SK-N-SH (cell line): ENCODE measurements at regions not wholly inside any gene's neighbourhood (a gene's known extent, or its start where the extent isn't known, plus 50 kb on each side); places are given as distances from the start of the nearest gene placed in this dataset.

Experiments used
- CTCF ChIA-PET: fragments of 300-600, 350-600 bp; formaldehyde crosslinking; extraction: SDS; loops from one replicate; lab custom pipeline; 2021; lab: Yijun Ruan, JAX
- POLR2A ChIA-PET: fragments of 350-600 bp; sonication (Branson Sonifier 250); formaldehyde crosslinking; extraction: SDS; loops from one replicate; lab custom pipeline; 2020; ENCODE audit warnings: antibody characterized with exemption, inconsistent platforms; lab: Yijun Ruan, JAX
- DNase-seq: peaks from one replicate; pipeline ENCODE4 v3.0.0; 2012
- H2AFZ ChIP-seq: fragments of 200-600 bp; sonication (generic); 2 replicates; pipeline ENCODE4 v1.8.1; 2016; ENCODE audit warnings: antibody characterized with exemption, mild to moderate bottlenecking, low read depth
- H3F3A ChIP-seq: fragments of 200-600 bp; sonication (generic); replicated peaks from 2 replicates; pipeline ENCODE3; 2016; ENCODE audit warnings: antibody characterized with exemption, mild to moderate bottlenecking; ENCODE audit not compliant: insufficient read depth
- H3K27ac ChIP-seq, 2 experiments: fragments of 200-500 bp in 1 of 2; fragments of 200-600 bp in 1 of 2; sonication (Bioruptor generic) in 1 of 2; sonication (generic), shearing (Covaris generic) in 1 of 2; 2 replicates each; pipeline versions ENCODE4 v1.5.1 to v1.6.1; 2014 to 2016; ENCODE audit warnings: low read depth in 2 of 2, inconsistent platforms in 1 of 2, low read length in 1 of 2, mild to moderate bottlenecking in 1 of 2, mixed read lengths in 1 of 2
- H3K27me3 ChIP-seq: fragments of 200-600 bp; sonication (generic), shearing (Covaris generic); 2 replicates; pipeline ENCODE4 v1.6.1; 2016; ENCODE audit warnings: mixed run types; ENCODE audit not compliant: insufficient read depth
- H3K36me3 ChIP-seq, 2 experiments: fragments of 200-500 bp in 1 of 2; fragments of 200-600 bp in 1 of 2; sonication (Bioruptor generic) in 1 of 2; sonication (generic) in 1 of 2; replicated peaks in 1 of 2; 2 replicates each; pipeline versions ENCODE3 to v1.5.1; 2014 to 2016; ENCODE audit warnings: low read length in 1 of 2, mild to moderate bottlenecking in 1 of 2; ENCODE audit not compliant: insufficient read depth in 2 of 2, control insufficient read depth in 1 of 2
- H3K4me1 ChIP-seq, 2 experiments: fragments of 200-500 bp in 1 of 2; fragments of 200-600 bp in 1 of 2; sonication (Bioruptor generic) in 1 of 2; sonication (generic), shearing (Covaris generic) in 1 of 2; 2 replicates each; pipeline versions ENCODE4 v1.5.1 to v1.6.1; 2014 to 2016; ENCODE audit warnings: low read depth in 1 of 2, low read length in 1 of 2, mixed run types in 1 of 2; ENCODE audit not compliant: insufficient read depth in 2 of 2, control insufficient read depth in 1 of 2
- H3K4me2 ChIP-seq: fragments of 200-600 bp; sonication (generic), shearing (Covaris generic); 2 replicates; pipeline ENCODE4 v1.6.1; 2017; ENCODE audit warnings: mixed run types
- H3K4me3 ChIP-seq, 2 experiments: fragments of 200-500 bp in 1 of 2; fragments of 200-600 bp in 1 of 2; sonication (Bioruptor generic) in 1 of 2; sonication (generic), shearing (Covaris generic) in 1 of 2; 2 replicates each; pipeline versions ENCODE4 v1.5.1 to v1.8.1; 2014 to 2016; ENCODE audit warnings: low read depth in 2 of 2, inconsistent platforms in 1 of 2, low read length in 1 of 2, mild to moderate bottlenecking in 1 of 2, mixed read lengths in 1 of 2, moderate library complexity in 1 of 2
- H3K79me2 ChIP-seq: fragments of 200-600 bp; sonication (generic); 2 replicates; pipeline ENCODE4 v1.8.1; 2017; ENCODE audit warnings: mild to moderate bottlenecking; ENCODE audit not compliant: insufficient read depth
- H3K9ac ChIP-seq: fragments of 200-600 bp; sonication (generic); 2 replicates; pipeline ENCODE4 v1.6.1; 2017; ENCODE audit warnings: mixed run types
- H3K9me2 ChIP-seq: fragments of 200-600 bp; sonication (generic); 2 replicates; pipeline ENCODE4 v1.6.1; 2017; ENCODE audit warnings: mixed run types
- H3K9me3 ChIP-seq: fragments of 200-600 bp; sonication (generic); 2 replicates; pipeline ENCODE4 v1.6.1; 2017; ENCODE audit warnings: mixed run types, mild to moderate bottlenecking, moderate library complexity
- H4K20me1 ChIP-seq: fragments of 200-600 bp; sonication (generic); 2 replicates; pipeline ENCODE4 v1.6.1; 2017; ENCODE audit warnings: mild to moderate bottlenecking, mixed run types; ENCODE audit not compliant: insufficient read depth
- CTCF ChIP-seq: fragments of 200-600 bp; sonication (generic); IDR thresholded peaks from 2 replicates; pipeline ENCODE4 v1.6.1; 2017; ENCODE audit warnings: antibody characterized with exemption, mild to moderate bottlenecking, moderate library complexity
- EP300 ChIP-seq, 2 experiments: IDR thresholded peaks; 2 replicates each; pipeline versions ENCODE4 v1.4.0 to v1.6.1; 2012; ENCODE audit warnings: borderline replicate concordance in 1 of 2, low read depth in 1 of 2, low read length in 1 of 2
- FOXM1 ChIP-seq: IDR thresholded peaks from 2 replicates; pipeline ENCODE4 v1.4.0; 2012; ENCODE audit warnings: low read depth, mild to moderate bottlenecking
- MAX ChIP-seq: IDR thresholded peaks from 2 replicates; pipeline ENCODE4 v1.4.0; 2012; ENCODE audit warnings: low read depth
- NFIC ChIP-seq: IDR thresholded peaks from 2 replicates; pipeline ENCODE4 v1.4.0; 2012; ENCODE audit warnings: borderline replicate concordance
- RCOR1 ChIP-seq: fragments of 150-350 bp; IDR thresholded peaks from 2 replicates; pipeline ENCODE4 v1.6.1; 2017; ENCODE audit warnings: antibody characterized with exemption, low read length
- REST ChIP-seq: IDR thresholded peaks from 2 replicates; pipeline ENCODE4 v1.6.1; 2012; ENCODE audit warnings: mild to moderate bottlenecking, low read depth, low read length, moderate library complexity
- RXRA ChIP-seq: IDR thresholded peaks from 2 replicates; pipeline ENCODE4 v1.4.0; 2012; ENCODE audit warnings: low read depth, mild to moderate bottlenecking, borderline replicate concordance
- USF2 ChIP-seq: fragments of 150-350 bp; IDR thresholded peaks from 2 replicates; pipeline ENCODE4 v1.6.1; 2017; ENCODE audit warnings: antibody characterized with exemption, low read length, low read depth, borderline replicate concordance
- ZBTB33 ChIP-seq: IDR thresholded peaks from 2 replicates; pipeline ENCODE4 v1.4.0; 2012; ENCODE audit warnings: low read depth, borderline replicate concordance
- WGBS: methylation state at CpG from one replicate; pipeline ENCODE4 v1.1.6; 2017; ENCODE audit warnings: low lambda C conversion rate; 5-methylcytosine and 5-hydroxymethylcytosine counted together

- TF ChIP-seq REST (no peak), RCOR1 (no peak), EP300 (IDR thresholded peaks at IDR 0.05; ENCODE audit: borderline replicate concordance in 1 of 2, low read depth in 1 of 2, low read length in 1 of 2) (no peak)
Measured at GRCh38 chr18:55927831-55928230, 339.8 kb upstream of the TCF4 start (continued).

GRCh38 chr18:55925772-55926171 lies 337.8 kb upstream of the TCF4 start:
- no peak overlapping the region for H2AFZ ChIP-seq
- H3F3A ChIP-seq, result no peaks in the 10 kb centered on the region
- DNase-seq, result no peak
- H3K9ac ChIP-seq, result no peak overlapping the region
- no peaks in the 10 kb centered on the region for H4K20me1 ChIP-seq
- H3K79me2 ChIP-seq, result no peaks in the 10 kb centered on the region
- peak overlapping the region in 1 of 2 experiments; percentile 47; a peak in 2 of 4 replicates for H3K27ac ChIP-seq
- WGBS, result 58% methylated on average over 5 of the region's 5 CpGs
- no peaks in the 10 kb centered on the region; a peak in 2 of 4 replicates for H3K4me1 ChIP-seq
- no peaks in the 10 kb centered on the region for H3K36me3 ChIP-seq
- CTCF ChIA-PET, result no interaction called here
- H3K9me3 ChIP-seq, result no peaks in the 10 kb centered on the region
- TF ChIP-seq NFIC, result no peak
- TF ChIP-seq, all 33 proteins: peak for 0
- Histone ChIP-seq H3K4me2 (no peak overlapping the region), H3K27me3 (no peaks in the 10 kb centered on the region), H3K9me2 (no peaks in the 10 kb centered on the region), H3K4me3 (no peak overlapping the region)
- POLR2A ChIA-PET, result no interaction called here

GRCh38 chr18:55920063-55920462 lies 332.1 kb upstream of the TCF4 start:
- H3K4me3 ChIP-seq, result no peak overlapping the region
- no peak overlapping the region for H2AFZ ChIP-seq
- no peaks in the 10 kb centered on the region for H4K20me1 ChIP-seq
- no peaks in the 10 kb centered on the region for H3K79me2 ChIP-seq
- POLR2A ChIA-PET, result no interaction called here
- no peak for DNase-seq
- CTCF ChIA-PET, result no interaction called here
- WGBS, result 51% methylated on average over 2 of the region's 2 CpGs
- no peaks in the 10 kb centered on the region for H3K27me3 ChIP-seq
- no peak overlapping the region for H3K9ac ChIP-seq
- H3K4me1 ChIP-seq, result peaks cover 0 to 3% of the 10 kb centered on the region in 2 experiments; a peak in 1 of 4 replicates
- H3K9me2 ChIP-seq, result no peaks in the 10 kb centered on the region
- no peaks in the 10 kb centered on the region for H3K36me3 ChIP-seq
- H3K9me3 ChIP-seq, result no peaks in the 10 kb centered on the region
- H3K27ac ChIP-seq, result no peak overlapping the region
- no peaks in the 10 kb centered on the region for H3F3A ChIP-seq
- no peak for TF ChIP-seq EP300 (IDR thresholded peaks at IDR 0.05; ENCODE audit: borderline replicate concordance in 1 of 2, low read depth in 1 of 2, low read length in 1 of 2)
- TF ChIP-seq FOXM1, result no peak
- TF ChIP-seq, all 33 proteins: peak for 0
- no peak overlapping the region for H3K4me2 ChIP-seq

- H3K27me3 ChIP-seq, result no peaks in the 10 kb centered on the region
- TF ChIP-seq USF2 (no peak), ZBTB33 (no peak), RXRA (no peak), CTCF (no peak), MAX (no peak)
Measured at GRCh38 chr18:55918444-55918843, 330.5 kb upstream of the TCF4 start.

More at GRCh38 chr18:55918444-55918843, 330.5 kb upstream of the TCF4 start:
- no peak overlapping the region for H3K9ac ChIP-seq
- H3F3A ChIP-seq, result no peaks in the 10 kb centered on the region
- H3K4me3 ChIP-seq, result no peak overlapping the region
- H3K36me3 ChIP-seq, result no peaks in the 10 kb centered on the region
- H3K9me3 ChIP-seq, result no peaks in the 10 kb centered on the region
- DNase-seq, result no peak
- POLR2A ChIA-PET, result no interaction called here
- no peaks in the 10 kb centered on the region for H3K9me2 ChIP-seq
- WGBS, result 80% methylated on average over 6 of the region's 6 CpGs
- H3K79me2 ChIP-seq, result no peaks in the 10 kb centered on the region
- H4K20me1 ChIP-seq, result no peaks in the 10 kb centered on the region
- CTCF ChIA-PET, result interaction anchor here (1.0 kb wide), 1 partner anchor 111 kb away, joined by 3 read pairs; no protein-coding TSS in a partner anchor
- no peak overlapping the region for H2AFZ ChIP-seq
- no peak overlapping the region for H3K4me2 ChIP-seq
- no peak overlapping the region for H3K27ac ChIP-seq
- peaks cover 0 to 3% of the 10 kb centered on the region in 2 experiments; a peak in 1 of 4 replicates for H3K4me1 ChIP-seq
